WTC11 (cell line): ENCODE measurements at regions not wholly inside any gene's neighbourhood (a gene's known extent, or its start where the extent isn't known, plus 50 kb on each side); places are given as distances from the start of the nearest gene placed in this dataset.
A peak's percentile ranks its signal among the peaks of the same experiment; 100 is the strongest.

Source experiments
- ATAC-seq: fragments of 200-7000 bp; cut with Tn5 transposase; 2 replicates; pipeline ENCODE4 v1.10.0; 2021; ENCODE audit warnings: mild to moderate bottlenecking, moderate library complexity
- CTCF ChIA-PET: fragments of 300-600 bp; sonication (Branson Sonifier 250); formaldehyde crosslinking; loops from one replicate; lab custom pipeline; 2021; ENCODE audit warnings: antibody characterized with exemption; lab: Charles Lee
- POLR2A ChIA-PET: fragments of 350-600 bp; sonication (Branson Sonifier 250); formaldehyde crosslinking; loops from one replicate; lab custom pipeline; 2021; ENCODE audit warnings: antibody characterized with exemption; lab: Charles Lee
- DNase-seq: peaks from one replicate; pipeline ENCODE4 v3.0.0; 2021; ENCODE audit warnings: low spot score
- H3K27ac Mint-ChIP-seq: 2 replicates; pipeline ENCODE4 v1.8.0; 2021; ENCODE audit warnings: mixed read lengths
- H3K27me3 Mint-ChIP-seq: 2 replicates; pipeline ENCODE4 v1.8.0; 2021; ENCODE audit warnings: low read depth, mild to moderate bottlenecking, moderate library complexity, mixed read lengths
- H3K36me3 Mint-ChIP-seq: 2 replicates; pipeline ENCODE4 v1.8.0; 2021; ENCODE audit warnings: mixed read lengths
- H3K4me1 Mint-ChIP-seq: 2 replicates; pipeline ENCODE4 v1.8.0; 2022; ENCODE audit warnings: mixed read lengths
- H3K4me3 Mint-ChIP-seq: 2 replicates; pipeline ENCODE4 v1.8.0; 2021; ENCODE audit warnings: mild to moderate bottlenecking, moderate library complexity, mixed read lengths
- H3K9me3 Mint-ChIP-seq: 2 replicates; pipeline ENCODE4 v1.8.0; 2021; ENCODE audit warnings: mixed read lengths
- AFF4 ChIP-seq: sonication (generic); formaldehyde crosslinking; IDR thresholded peaks from 2 replicates; pipeline ENCODE4 v1.8.1; 2023; ENCODE audit warnings: mild to moderate bottlenecking, missing genetic modification reagents, borderline replicate concordance
- ATF2 ChIP-seq: sonication (generic); formaldehyde crosslinking; IDR thresholded peaks from 2 replicates; pipeline ENCODE4 v1.8.1; 2022; ENCODE audit warnings: low read depth, missing genetic modification reagents, borderline replicate concordance
- CBFB ChIP-seq: sonication (generic); formaldehyde crosslinking; IDR thresholded peaks from 2 replicates; pipeline ENCODE4 v1.8.1; 2022; ENCODE audit warnings: mild to moderate bottlenecking, low read depth, missing genetic modification reagents
- CREM ChIP-seq: sonication (generic); formaldehyde crosslinking; IDR thresholded peaks from 2 replicates; pipeline ENCODE4 v1.8.1; 2022; ENCODE audit warnings: mild to moderate bottlenecking, missing genetic modification reagents, moderate library complexity
- CTCF ChIP-seq: fragments of 200-600 bp; IDR thresholded peaks from 2 replicates; pipeline ENCODE4 v1.8.0; 2022; ENCODE audit warnings: antibody characterized with exemption
- GABPB1 ChIP-seq: sonication (generic); formaldehyde crosslinking; IDR thresholded peaks from 2 replicates; pipeline ENCODE4 v1.8.1; 2023; ENCODE audit warnings: mild to moderate bottlenecking, missing genetic modification reagents
- GRHL2 ChIP-seq: fragments of 250-450 bp; sonication (Bioruptor Pico); IDR thresholded peaks from 2 replicates; pipeline ENCODE4 v1.8.0; 2022; ENCODE audit warnings: mild to moderate bottlenecking, moderate library complexity; ENCODE audit not compliant: insufficient replicate concordance, severe bottlenecking
- IRF1 ChIP-seq: sonication (generic); formaldehyde crosslinking; IDR thresholded peaks from 2 replicates; pipeline ENCODE4 v1.8.0; 2023; ENCODE audit warnings: missing genetic modification reagents
- MLX ChIP-seq: sonication (generic); formaldehyde crosslinking; IDR thresholded peaks from 2 replicates; pipeline ENCODE4 v1.8.1; 2023; ENCODE audit warnings: mild to moderate bottlenecking, missing genetic modification reagents, moderate library complexity
- NFE2L1 ChIP-seq: sonication (generic); formaldehyde crosslinking; IDR thresholded peaks from 2 replicates; pipeline ENCODE4 v1.8.1; 2023; ENCODE audit warnings: missing genetic modification reagents
- NR2C2 ChIP-seq: sonication (generic); formaldehyde crosslinking; IDR thresholded peaks from 2 replicates; pipeline ENCODE4 v1.8.0; 2022; ENCODE audit warnings: mild to moderate bottlenecking, missing genetic modification reagents
- OVOL2 ChIP-seq: fragments of 250-450 bp; sonication (Bioruptor Pico); IDR thresholded peaks from 2 replicates; pipeline ENCODE4 v1.9.0; 2021; ENCODE audit warnings: mild to moderate bottlenecking, borderline replicate concordance
- PREB ChIP-seq: sonication (generic); formaldehyde crosslinking; IDR thresholded peaks from 2 replicates; pipeline ENCODE4 v1.8.1; 2022; ENCODE audit warnings: mild to moderate bottlenecking, missing genetic modification reagents, moderate library complexity, borderline replicate concordance
- SOX15 ChIP-seq: fragments of 250-450 bp; sonication (Bioruptor Pico); IDR thresholded peaks from 2 replicates; pipeline ENCODE4 v1.9.0; 2021; ENCODE audit warnings: mild to moderate bottlenecking
- SP1 ChIP-seq: sonication (generic); formaldehyde crosslinking; conservative IDR thresholded peaks from 2 replicates; pipeline ENCODE4 v1.8.1; 2022; ENCODE audit warnings: missing genetic modification reagents
- TEAD1 ChIP-seq: sonication (generic); formaldehyde crosslinking; IDR thresholded peaks from 2 replicates; pipeline ENCODE4 v1.8.0; 2022; ENCODE audit warnings: mild to moderate bottlenecking, missing genetic modification reagents
- TP53 ChIP-seq: sonication (generic); formaldehyde crosslinking; IDR thresholded peaks from 2 replicates; pipeline ENCODE4 v1.8.1; 2023; ENCODE audit warnings: mild to moderate bottlenecking, missing genetic modification reagents
- ZBTB43 ChIP-seq: sonication (generic); formaldehyde crosslinking; IDR thresholded peaks from 2 replicates; pipeline ENCODE4 v1.8.1; 2023; ENCODE audit warnings: mild to moderate bottlenecking, missing genetic modification reagents
- ZMAT4 ChIP-seq: fragments of 250-450 bp; sonication (Bioruptor Pico); IDR thresholded peaks from 2 replicates; pipeline ENCODE4 v1.9.0; 2021; ENCODE audit warnings: mild to moderate bottlenecking
- ZNF121 ChIP-seq: sonication (generic); formaldehyde crosslinking; IDR thresholded peaks from 2 replicates; pipeline ENCODE4 v1.8.0; 2023; ENCODE audit warnings: missing genetic modification reagents
- ZNF138 ChIP-seq: sonication (generic); formaldehyde crosslinking; conservative IDR thresholded peaks from 2 replicates; pipeline ENCODE4 v1.8.1; 2022; ENCODE audit warnings: mild to moderate bottlenecking, moderate library complexity, missing genetic modification reagents
- ZNF423 ChIP-seq: fragments of 250-450 bp; sonication (Bioruptor Pico); IDR thresholded peaks from 2 replicates; pipeline ENCODE4 v2.1.2; 2022; ENCODE audit warnings: mild to moderate bottlenecking, moderate library complexity
- ZNF671 ChIP-seq: fragments of 250-450 bp; sonication (Bioruptor Pico); IDR thresholded peaks from 2 replicates; pipeline ENCODE4 v1.8.0; 2021; ENCODE audit warnings: mild to moderate bottlenecking
- ZSCAN18 ChIP-seq: fragments of 250-450 bp; sonication (Bioruptor Pico); IDR thresholded peaks from 2 replicates; pipeline ENCODE4 v2.1.2; 2022; ENCODE audit warnings: mild to moderate bottlenecking, moderate library complexity

GRCh38 chr17:83191388-83192160, 112.2 kb downstream of the METRNL start (continued):
- TF ChIP-seq PREB, result no peak
- no peak for TF ChIP-seq MLX (CRISPR knock-in tag)
- TF ChIP-seq ZBTB43 (CRISPR knock-in tag), result no peak
- no peak for TF ChIP-seq NFE2L1
- no peak for TF ChIP-seq TP53
- TF ChIP-seq SOX15 (CRISPR knock-in tag), result no peak
- no peak for TF ChIP-seq AFF4 (CRISPR knock-in tag)
- no peak for TF ChIP-seq SP1 (CRISPR knock-in tag)
- TF ChIP-seq OVOL2 (CRISPR knock-in tag), result no peak
- TF ChIP-seq GABPB1 (CRISPR knock-in tag), result no peak
- TF ChIP-seq ZMAT4, result no peak
- no peak for TF ChIP-seq ZNF121 (CRISPR knock-in tag)
- no peak for TF ChIP-seq NR2C2 (CRISPR knock-in tag)

- Mint-ChIP-seq H3K36me3 (peaks cover 3% of the 10 kb centered on the region; the same call in 1 of the 2 replicates), H3K4me1 (no peaks in the 10 kb centered on the region), H3K27me3 (peaks cover 5% of the 10 kb centered on the region), H3K4me3 (no peak overlapping the region), H3K9me3 (peaks cover 32% of the 10 kb centered on the region), H3K27ac (no peak overlapping the region)
- peak; percentile 4 for DNase-seq
- ATAC-seq, result no peak
- ChIA-PET POLR2A (no interaction called here), CTCF (no interaction called here)
- TF ChIP-seq ZSCAN18 (CRISPR knock-in tag) (no peak), ATF2 (CRISPR knock-in tag) (no peak), IRF1 (CRISPR knock-in tag) (no peak), ZNF671 (CRISPR knock-in tag) (no peak), TEAD1 (CRISPR knock-in tag) (no peak), ZNF138 (CRISPR knock-in tag) (no peak), CREM (CRISPR knock-in tag) (no peak), CTCF (no peak), ZNF423 (CRISPR knock-in tag) (no peak), CBFB (no peak), GRHL2 (CRISPR knock-in tag) (no peak)
These were observed 112.9 kb downstream of the METRNL start for GRCh38 chr17:83192161-83192788.
